T-helper 17 cell (primary cell): ENCODE measurements at regions not wholly inside any gene's neighbourhood (a gene's known extent, or its start where the extent isn't known, plus 50 kb on each side); places are given as distances from the start of the nearest gene placed in this dataset.
A peak's percentile ranks its signal among the peaks of the same experiment; 100 is the strongest.
"Not testable (repeated sequence)": the region's sequence is repeated elsewhere in the genome, so short reads cannot be mapped to it uniquely, and the experiment has no call there.

Experiments used
- ATAC-seq: fragments of 150-1000 bp; cut with Tn5 transposase; 2 replicates; pipeline ENCODE4 v1.10.0; 2021; ENCODE audit warnings: mild to moderate bottlenecking, moderate library complexity
- DNase-seq, 3 donors: peaks; one replicate each; pipeline versions ENCODE4 v3.0.0 to v3.0.0-alpha.2; 2020 to 2021
- H3K9me3 ChIP-seq: one replicate; pipeline ENCODE4 v1.7.0; 2013; ENCODE audit warnings: low read length, mild to moderate bottlenecking; ENCODE audit not compliant: control insufficient read depth, poor library complexity, severe bottlenecking
- H3K27ac Mint-ChIP-seq: one replicate; pipeline ENCODE4 v1.8.0; 2022; ENCODE audit warnings: mild to moderate bottlenecking, moderate library complexity, mixed read lengths
- H3K27me3 Mint-ChIP-seq: one replicate; pipeline ENCODE4 v1.8.0; 2022; ENCODE audit warnings: mixed read lengths
- H3K36me3 Mint-ChIP-seq: one replicate; pipeline ENCODE4 v1.8.0; 2022; ENCODE audit warnings: low read depth, mixed read lengths
- H3K4me1 Mint-ChIP-seq: one replicate; pipeline ENCODE4 v1.8.0; 2022; ENCODE audit warnings: mild to moderate bottlenecking, mixed read lengths
- H3K4me3 Mint-ChIP-seq: one replicate; pipeline ENCODE4 v1.8.0; 2022; ENCODE audit warnings: mild to moderate bottlenecking, moderate library complexity, mixed read lengths

DNA sequence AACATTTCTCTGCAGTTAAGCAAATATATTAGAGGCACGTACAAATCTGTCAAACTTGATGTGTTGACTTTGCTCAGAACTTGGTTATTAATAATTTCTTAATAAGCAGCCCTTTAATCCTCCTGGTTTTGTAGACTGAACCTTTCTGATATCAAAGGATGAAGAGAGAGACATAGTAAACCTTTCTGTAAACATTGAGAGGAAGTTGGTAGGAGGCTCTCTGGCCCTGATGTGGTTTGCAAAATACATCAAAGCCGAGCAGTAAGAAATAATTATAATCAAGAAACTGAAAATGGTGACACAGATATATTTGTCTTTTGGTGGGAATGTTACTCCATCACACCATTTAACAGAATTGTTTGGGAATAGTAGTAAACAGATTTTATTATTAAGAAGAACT is 111.9 kb downstream of the OXSM start:
- Mint-ChIP-seq H3K4me1 (peaks cover 26% of the 10 kb centered on the region), H3K36me3 (peaks cover 3% of the 10 kb centered on the region), H3K4me3 (peak overlapping the region; percentile 63), H3K27me3 (no peaks in the 10 kb centered on the region), H3K27ac (peak overlapping the region; percentile 87)
- peak; percentile 88 for ATAC-seq
- no peaks in the 10 kb centered on the region for H3K9me3 ChIP-seq
- DNase-seq, result no peak

DNA sequence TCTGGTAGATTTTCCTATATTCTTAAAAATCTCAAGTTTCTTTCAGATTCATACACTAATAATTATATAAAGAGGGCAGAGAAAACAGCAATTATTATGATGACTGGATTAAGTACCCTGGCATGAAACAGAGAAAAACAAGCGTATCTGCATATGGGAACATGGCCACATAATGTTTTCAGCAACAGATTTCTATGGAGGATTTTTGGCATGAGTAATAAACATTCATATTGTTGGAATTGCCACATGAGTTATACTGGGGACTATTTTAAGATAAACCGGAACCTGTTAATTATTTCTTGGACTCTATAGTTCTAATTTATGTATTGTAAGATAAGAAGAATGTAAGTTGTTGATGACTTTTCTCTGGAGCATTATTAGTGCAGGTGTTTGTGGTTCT is 112.7 kb downstream of the OXSM start:
- H3K4me3 Mint-ChIP-seq, result no peak overlapping the region
- no peaks in the 10 kb centered on the region for H3K27me3 Mint-ChIP-seq

DNA sequence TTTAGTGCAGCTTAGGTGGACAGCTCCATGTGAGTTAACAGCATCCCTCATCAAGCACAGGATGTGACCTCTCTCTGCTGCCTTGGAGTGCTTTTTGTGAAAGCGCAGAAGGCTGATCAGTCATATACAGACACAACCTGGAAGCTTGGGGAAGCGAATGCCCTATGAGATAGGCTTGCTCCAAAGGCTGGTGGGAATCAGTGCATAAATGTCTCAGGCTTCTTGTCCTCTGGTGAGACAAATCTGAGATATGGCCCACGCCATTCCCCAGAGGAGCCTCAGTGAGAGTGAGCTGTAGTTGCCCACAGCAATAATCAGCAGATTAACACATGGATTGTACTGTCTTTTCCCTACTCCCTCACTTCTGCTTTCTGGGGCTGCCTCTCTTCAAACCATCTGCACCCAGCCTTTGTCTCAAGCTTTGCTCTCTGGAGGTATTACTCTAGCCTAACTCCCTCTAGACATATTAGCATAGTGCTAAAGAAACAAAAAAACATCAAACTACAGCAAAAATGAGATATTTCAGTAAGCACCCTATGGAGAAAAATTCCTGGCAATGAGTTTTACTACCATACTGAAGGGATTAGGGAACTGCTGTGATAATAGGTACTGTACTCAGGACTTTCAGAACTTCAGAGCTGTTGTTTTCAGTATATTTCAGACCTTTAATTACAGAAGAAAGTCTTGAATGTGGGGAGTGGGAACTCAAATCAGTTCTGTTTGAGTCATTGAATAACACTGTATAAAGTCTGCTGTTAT is 113.7 kb downstream of the OXSM start:
- no peaks in the 10 kb centered on the region for H3K27me3 Mint-ChIP-seq
- H3K4me1 Mint-ChIP-seq, result peaks cover 26% of the 10 kb centered on the region
- ATAC-seq (no peak), DNase-seq (no peak)
- H3K4me3 Mint-ChIP-seq, result no peak overlapping the region
- peaks cover 3% of the 10 kb centered on the region for H3K36me3 Mint-ChIP-seq
- H3K27ac Mint-ChIP-seq, result no peak overlapping the region
- no peaks in the 10 kb centered on the region for H3K9me3 ChIP-seq

More for the DNA sequence above, 112.7 kb downstream of the OXSM start:
- DNase-seq (no peak), ATAC-seq (no peak)
- H3K36me3 Mint-ChIP-seq, result peaks cover 3% of the 10 kb centered on the region
- peak overlapping the region; percentile 87 for H3K27ac Mint-ChIP-seq
- H3K9me3 ChIP-seq, result no peaks in the 10 kb centered on the region
- peaks cover 26% of the 10 kb centered on the region for H3K4me1 Mint-ChIP-seq

DNA sequence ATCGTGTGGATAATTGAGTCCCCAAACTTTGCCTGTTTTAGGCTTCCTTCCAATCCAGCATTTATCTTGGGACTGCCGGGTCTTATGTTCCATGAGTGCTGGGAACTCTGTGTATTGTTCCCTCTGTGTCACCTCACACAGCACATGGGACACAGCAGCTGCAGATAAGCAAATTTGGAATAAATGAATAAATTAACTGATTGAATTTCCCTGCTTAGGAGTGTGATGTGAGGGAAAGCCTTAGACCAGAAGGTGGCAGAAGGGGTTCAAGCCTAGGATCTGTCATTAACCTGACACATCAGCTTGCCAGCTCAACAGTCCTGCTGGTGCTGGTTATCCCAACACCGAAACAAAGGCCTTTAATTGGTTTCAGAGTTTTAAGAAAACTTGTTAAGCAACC is 114.3 kb downstream of the OXSM start:
- no peak overlapping the region for H3K4me3 Mint-ChIP-seq
- peaks cover 26% of the 10 kb centered on the region for H3K4me1 Mint-ChIP-seq
- no peak for DNase-seq
- H3K36me3 Mint-ChIP-seq, result peaks cover 3% of the 10 kb centered on the region
- H3K9me3 ChIP-seq, result no peaks in the 10 kb centered on the region
- H3K27me3 Mint-ChIP-seq, result no peaks in the 10 kb centered on the region
- ATAC-seq, result peak; percentile 37
- no peak overlapping the region for H3K27ac Mint-ChIP-seq

DNA sequence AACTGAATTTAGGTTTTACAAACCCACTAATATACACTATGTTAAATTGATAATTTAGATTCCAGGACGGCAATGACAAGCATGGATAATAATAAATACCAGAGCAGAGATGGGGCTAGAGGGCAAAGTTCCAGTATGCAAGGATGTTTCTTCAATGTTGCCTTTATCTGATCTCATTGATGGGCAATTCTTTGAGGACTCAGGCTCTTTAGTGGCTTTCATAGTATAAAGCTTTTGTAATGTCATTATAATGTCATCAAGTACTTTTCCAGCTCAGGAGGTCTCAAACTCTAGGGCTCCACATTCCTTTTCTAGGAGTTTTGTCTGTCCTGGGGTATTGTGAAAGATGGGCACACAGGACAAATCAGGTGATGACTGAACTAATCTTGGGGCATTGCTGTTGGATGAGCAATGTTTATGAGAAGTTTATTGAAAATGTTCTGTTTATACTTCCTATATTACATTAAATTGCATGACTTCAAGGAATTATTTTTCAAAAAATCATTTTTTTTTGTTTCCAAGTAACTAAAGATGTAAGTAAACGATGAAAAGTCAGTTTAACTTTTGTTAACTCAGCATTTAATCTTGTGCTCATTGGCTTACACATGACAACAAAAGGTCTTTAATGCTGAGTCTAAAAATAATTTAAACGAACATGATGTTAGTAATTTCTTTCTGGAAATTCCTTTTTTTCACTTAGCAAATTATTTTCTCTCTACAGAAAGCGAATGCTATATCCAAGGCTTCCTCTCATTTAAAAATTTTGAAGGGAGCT is 116.4 kb downstream of the OXSM start:
- DNase-seq, result no peak
- no peak overlapping the region for H3K27ac Mint-ChIP-seq
- no peaks in the 10 kb centered on the region for H3K9me3 ChIP-seq
- H3K4me3 Mint-ChIP-seq, result no peak overlapping the region
- no peaks in the 10 kb centered on the region for H3K27me3 Mint-ChIP-seq
- no peak for ATAC-seq
- peaks cover 2% of the 10 kb centered on the region for H3K36me3 Mint-ChIP-seq
- H3K4me1 Mint-ChIP-seq, result peaks cover 23% of the 10 kb centered on the region

DNA sequence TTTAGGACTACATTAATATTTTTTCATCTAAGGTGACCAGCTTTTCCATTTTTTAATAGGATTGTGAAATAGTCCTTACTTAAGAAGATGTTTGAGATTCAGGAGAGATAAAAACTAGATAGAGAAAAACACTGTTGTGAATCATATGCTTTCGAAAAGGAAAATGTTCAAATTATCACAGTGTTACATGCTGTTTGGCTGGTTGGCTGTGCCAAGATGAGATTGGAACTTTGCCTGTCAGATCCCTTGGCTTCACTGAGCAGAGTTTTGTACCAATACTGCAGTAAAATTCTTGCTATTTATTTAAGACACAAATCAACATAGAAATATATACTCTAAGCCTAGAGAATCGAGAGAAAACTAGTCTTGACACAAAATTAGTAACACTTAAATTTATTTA is 117.2 kb downstream of the OXSM start:
- DNase-seq (no peak), ATAC-seq (no peak)
- no peak overlapping the region for H3K4me3 Mint-ChIP-seq
- no peaks in the 10 kb centered on the region for H3K9me3 ChIP-seq
- no peaks in the 10 kb centered on the region for H3K27me3 Mint-ChIP-seq
- peaks cover 3% of the 10 kb centered on the region for H3K36me3 Mint-ChIP-seq
- peaks cover 22% of the 10 kb centered on the region for H3K4me1 Mint-ChIP-seq
- H3K27ac Mint-ChIP-seq, result no peak overlapping the region

DNA sequence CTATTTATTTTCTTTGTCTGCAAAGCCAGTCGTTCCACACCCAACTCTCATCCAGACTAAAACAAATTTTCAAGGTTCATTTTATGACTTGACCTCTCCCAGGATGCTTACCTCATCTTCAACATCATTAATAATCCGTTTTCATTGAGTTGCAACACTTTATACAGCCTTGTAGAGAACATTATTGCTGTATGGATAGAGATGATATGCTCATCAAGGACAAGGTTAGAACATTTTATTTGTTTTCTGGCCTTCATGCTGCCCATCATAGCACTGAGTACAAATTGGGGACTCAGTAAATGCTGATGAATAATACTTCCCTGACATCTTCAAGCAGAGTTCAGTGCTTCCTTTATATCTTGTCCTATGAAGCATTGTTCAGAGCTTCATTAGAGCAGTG is 120.2 kb downstream of the OXSM start:
- no peak overlapping the region for H3K4me3 Mint-ChIP-seq
- ATAC-seq, result no peak
- peaks cover 19% of the 10 kb centered on the region for H3K4me1 Mint-ChIP-seq
- peaks cover 3% of the 10 kb centered on the region for H3K36me3 Mint-ChIP-seq
- DNase-seq, result no peak
- H3K27me3 Mint-ChIP-seq, result no peaks in the 10 kb centered on the region
- H3K27ac Mint-ChIP-seq, result peak overlapping the region; percentile 80
- H3K9me3 ChIP-seq, result no peaks in the 10 kb centered on the region

DNA sequence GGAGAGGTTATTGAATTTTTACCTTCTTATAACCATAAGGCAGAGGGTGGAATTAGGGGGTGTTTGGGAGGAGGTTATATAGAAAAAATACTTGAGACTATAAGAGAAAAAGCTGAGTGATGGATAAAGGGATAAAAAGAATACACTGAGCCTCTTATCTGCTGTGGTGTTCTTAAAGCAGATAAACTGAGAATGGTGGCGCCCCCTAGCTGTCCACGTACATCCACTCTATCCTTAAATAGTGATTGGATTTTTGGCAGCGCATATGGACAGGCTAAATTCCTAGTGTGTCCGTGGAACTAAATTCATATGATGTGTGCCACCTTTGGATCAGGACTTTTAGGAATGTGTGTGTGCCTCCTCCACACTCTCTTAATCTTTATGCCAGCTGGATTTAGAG is 121.1 kb downstream of the OXSM start:
- no peaks in the 10 kb centered on the region for H3K27me3 Mint-ChIP-seq
- no peaks in the 10 kb centered on the region for H3K9me3 ChIP-seq
- ATAC-seq, result no peak
- DNase-seq, result peak in 1 of 3 donors; percentile 9
- H3K4me3 Mint-ChIP-seq, result peak overlapping the region; percentile 46
- H3K4me1 Mint-ChIP-seq, result peaks cover 19% of the 10 kb centered on the region
- peaks cover 3% of the 10 kb centered on the region for H3K36me3 Mint-ChIP-seq
- peak overlapping the region; percentile 97 for H3K27ac Mint-ChIP-seq

DNA sequence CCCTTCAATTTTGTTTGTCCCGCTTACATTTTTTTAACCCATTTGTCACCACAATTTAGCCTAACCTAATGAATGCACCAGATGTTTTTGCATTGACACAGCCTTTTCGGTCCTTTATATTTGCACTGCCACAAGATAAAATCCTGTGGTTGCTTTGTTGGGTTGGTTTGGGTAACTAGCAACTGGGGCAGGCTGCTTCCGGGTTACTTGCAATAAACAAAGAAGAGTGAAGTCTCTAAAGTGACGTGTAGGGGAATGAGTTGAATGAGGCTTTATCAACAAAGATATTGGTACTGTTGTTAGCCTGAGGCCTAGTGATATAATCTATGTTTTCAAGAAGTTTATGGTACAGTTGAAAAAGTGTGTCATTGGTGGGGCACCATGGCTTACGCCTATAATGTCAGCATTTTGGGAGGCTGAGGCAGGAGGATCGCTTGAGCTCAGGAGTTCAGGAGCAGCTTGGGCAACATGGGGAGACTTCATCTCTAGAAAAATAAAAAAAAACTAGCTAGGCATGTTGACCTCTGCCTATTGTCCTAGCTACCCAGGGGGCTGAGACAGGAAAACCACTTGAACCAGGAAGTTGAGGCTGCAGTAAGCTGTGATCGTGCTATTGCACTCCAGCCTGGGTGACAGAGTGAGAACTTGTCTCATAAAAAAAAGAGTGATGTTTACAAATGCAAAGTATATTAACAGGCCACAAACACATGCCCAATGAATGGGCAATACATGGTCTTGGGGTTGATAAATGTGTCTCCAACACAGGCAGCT is 121.8 kb downstream of the OXSM start:
- Mint-ChIP-seq H3K4me3 (peak overlapping the region; percentile 46), H3K27me3 (no peaks in the 10 kb centered on the region), H3K27ac (peak overlapping the region; percentile 97)

DNA sequence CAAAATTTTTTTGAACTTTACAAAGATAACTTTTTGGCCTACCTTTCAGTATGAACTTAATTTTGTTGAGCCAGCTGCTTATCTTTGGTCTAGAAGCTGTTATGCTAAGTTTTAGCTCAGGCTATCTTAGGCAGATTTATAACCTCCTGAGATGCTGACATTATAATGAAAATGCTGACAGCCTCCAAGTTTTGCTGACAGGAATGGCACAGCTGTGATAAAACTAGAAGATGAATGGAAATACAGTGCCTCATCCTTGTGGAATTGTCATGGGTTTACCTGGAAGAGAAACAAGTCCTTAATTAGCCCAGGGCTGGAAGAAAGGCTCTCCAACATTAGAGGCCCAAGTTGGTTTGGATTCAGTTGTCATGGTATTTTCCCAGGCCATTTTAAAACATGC is 123.3 kb downstream of the OXSM start:
- H3K4me3 Mint-ChIP-seq, result no peak overlapping the region
- DNase-seq (no peak), ATAC-seq (no peak)
- peak overlapping the region; percentile 97 for H3K27ac Mint-ChIP-seq
- H3K36me3 Mint-ChIP-seq, result peaks cover 3% of the 10 kb centered on the region
- no peaks in the 10 kb centered on the region for H3K27me3 Mint-ChIP-seq
- H3K4me1 Mint-ChIP-seq, result peaks cover 19% of the 10 kb centered on the region
- H3K9me3 ChIP-seq, result no peaks in the 10 kb centered on the region

More for the DNA sequence above, 121.8 kb downstream of the OXSM start:
- H3K36me3 Mint-ChIP-seq, result peaks cover 3% of the 10 kb centered on the region
- DNase-seq (peak in 2 of 3 donors; percentile 11 to 24), ATAC-seq (peak; percentile 93)
- H3K4me1 Mint-ChIP-seq, result peaks cover 19% of the 10 kb centered on the region
- H3K9me3 ChIP-seq, result no peaks in the 10 kb centered on the region

DNA sequence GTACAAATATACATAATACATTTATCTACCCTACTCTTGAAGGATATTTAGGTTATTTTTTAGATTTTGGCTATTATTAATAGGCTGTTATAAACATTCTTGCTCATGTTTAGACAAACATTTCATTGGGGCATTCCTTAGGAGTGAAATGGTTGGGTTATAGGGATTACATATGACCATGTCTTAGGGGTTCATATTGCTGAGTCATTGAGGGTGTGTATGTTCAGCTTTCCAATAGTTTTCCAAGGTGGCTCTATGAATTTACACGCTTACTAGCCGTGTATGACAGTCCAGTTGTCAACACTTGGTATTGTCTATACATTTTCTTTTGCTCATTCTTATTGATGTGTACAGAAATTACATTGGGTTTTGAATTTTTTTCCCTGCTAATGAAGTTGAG is 125.8 kb downstream of the OXSM start:
- Mint-ChIP-seq H3K4me1 (peaks cover 14% of the 10 kb centered on the region), H3K27me3 (peaks cover 6% of the 10 kb centered on the region), H3K4me3 (no peak overlapping the region), H3K36me3 (peaks cover 3% of the 10 kb centered on the region), H3K27ac (no peak overlapping the region)
- ATAC-seq (no peak), DNase-seq (no peak)
- H3K9me3 ChIP-seq, result no peaks in the 10 kb centered on the region

DNA sequence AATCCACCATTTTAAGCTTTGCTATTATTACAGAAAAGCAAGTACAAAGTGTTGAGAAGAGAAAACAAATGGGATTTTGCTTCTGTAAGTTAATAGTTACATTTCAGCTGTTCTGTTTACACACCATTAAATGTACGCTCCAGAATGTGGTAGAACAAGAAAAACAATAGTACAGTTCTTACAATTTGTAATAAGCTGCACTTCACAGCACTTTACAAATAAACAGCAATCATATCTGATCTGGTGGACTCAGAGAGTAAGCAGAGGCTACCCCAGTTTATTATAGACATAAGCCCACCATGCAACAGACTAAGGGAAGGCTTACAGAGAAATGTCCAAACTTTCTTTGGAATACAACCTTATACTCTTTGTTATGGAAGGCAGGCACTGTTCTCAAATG is 126.4 kb downstream of the OXSM start:
- Mint-ChIP-seq H3K27me3 (peaks cover 12% of the 10 kb centered on the region), H3K4me1 (peaks cover 11% of the 10 kb centered on the region), H3K27ac (no peak overlapping the region), H3K4me3 (no peak overlapping the region), H3K36me3 (peaks cover 3% of the 10 kb centered on the region)
- no peaks in the 10 kb centered on the region for H3K9me3 ChIP-seq
- DNase-seq (no peak), ATAC-seq (no peak)

DNA sequence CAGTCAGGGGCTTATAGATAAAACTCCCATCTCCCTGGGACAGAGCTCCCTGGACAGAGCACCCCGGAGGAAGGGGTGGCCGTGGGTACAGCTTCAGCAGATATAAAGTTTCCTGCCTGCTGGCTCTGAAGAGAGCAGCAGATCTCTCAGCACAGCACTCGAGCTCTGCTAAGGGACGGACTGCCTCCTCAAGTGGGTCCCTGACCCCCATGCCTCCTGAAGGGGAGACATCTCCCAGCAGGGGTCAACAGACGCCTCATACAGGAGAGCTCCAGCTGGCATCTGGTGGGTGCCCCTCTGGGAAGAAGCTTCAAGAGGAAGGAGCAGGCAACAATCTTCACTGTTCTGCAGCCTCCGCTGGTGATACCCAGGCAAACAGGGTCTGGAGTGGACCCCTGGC is 142.1 kb downstream of the OXSM start:
- ATAC-seq, H3K4me1 Mint-ChIP-seq, H3K27me3 Mint-ChIP-seq, H3K9me3 ChIP-seq, H3K27ac Mint-ChIP-seq, DNase-seq, H3K4me3 Mint-ChIP-seq, H3K36me3 Mint-ChIP-seq: not testable (repeated sequence)
